ENCODE measurements at regions not wholly inside any gene's neighbourhood (a gene's known extent, or its start where the extent isn't known, plus 50 kb on each side); places are given as distances from the start of the nearest gene placed in this dataset.

GRCh38 chr14:44369401-44370123, 137.5 kb downstream of the FSCB start:
- H3K9me3 ChIP-seq (ENCODE audit: control insufficient read depth, insufficient read depth, low read length), result peaks cover 4% of the 10 kb centered on the region
- H3K36me3 ChIP-seq (ENCODE audit: control insufficient read depth, insufficient read depth, low read length), result no peaks in the 10 kb centered on the region
- no peak overlapping the region for H3K9ac ChIP-seq (ENCODE audit: low read depth, low read length)
- no peak overlapping the region for H3K27ac ChIP-seq (ENCODE audit: low read depth, low read length)
- no peaks in the 10 kb centered on the region for H3K27me3 ChIP-seq (ENCODE audit: control insufficient read depth, insufficient read depth, low read length)
- H3K4me3 ChIP-seq (ENCODE audit: low read depth, low read length), result no peak overlapping the region
- no peaks in the 10 kb centered on the region for H3K4me1 ChIP-seq (ENCODE audit: control insufficient read depth, insufficient read depth, low read length)

- H3K9me3 ChIP-seq (ENCODE audit: control insufficient read depth, insufficient read depth, low read length), result no peaks in the 10 kb centered on the region
- no peaks in the 10 kb centered on the region for H3K36me3 ChIP-seq (ENCODE audit: control insufficient read depth, insufficient read depth, low read length)
- no peak overlapping the region for H3K27ac ChIP-seq (ENCODE audit: low read depth, low read length)
- no peaks in the 10 kb centered on the region for H3K4me1 ChIP-seq (ENCODE audit: control insufficient read depth, insufficient read depth, low read length)
- no peak overlapping the region for H3K4me3 ChIP-seq (ENCODE audit: low read depth, low read length)
- H3K27me3 ChIP-seq (ENCODE audit: control insufficient read depth, insufficient read depth, low read length), result no peaks in the 10 kb centered on the region
- H3K9ac ChIP-seq (ENCODE audit: low read depth, low read length), result no peak overlapping the region
Measured at GRCh38 chr14:44361083-44361482, 146.0 kb downstream of the FSCB start.

- Histone ChIP-seq H3K9ac (ENCODE audit: low read depth, low read length) (no peak overlapping the region), H3K36me3 (ENCODE audit: control insufficient read depth, insufficient read depth, low read length) (no peaks in the 10 kb centered on the region), H3K4me3 (ENCODE audit: low read depth, low read length) (no peak overlapping the region), H3K9me3 (ENCODE audit: control insufficient read depth, insufficient read depth, low read length) (no peaks in the 10 kb centered on the region), H3K4me1 (ENCODE audit: control insufficient read depth, insufficient read depth, low read length) (no peaks in the 10 kb centered on the region), H3K27me3 (ENCODE audit: control insufficient read depth, insufficient read depth, low read length) (no peaks in the 10 kb centered on the region), H3K27ac (ENCODE audit: low read depth, low read length) (no peak overlapping the region)
Measured at GRCh38 chr14:44353805-44354204, 153.3 kb downstream of the FSCB start.

- Histone ChIP-seq H3K36me3 (ENCODE audit: control insufficient read depth, insufficient read depth, low read length) (no peaks in the 10 kb centered on the region), H3K9me3 (ENCODE audit: control insufficient read depth, insufficient read depth, low read length) (peaks cover 8% of the 10 kb centered on the region), H3K9ac (ENCODE audit: low read depth, low read length) (no peak overlapping the region), H3K4me3 (ENCODE audit: low read depth, low read length) (no peak overlapping the region), H3K27me3 (ENCODE audit: control insufficient read depth, insufficient read depth, low read length) (no peaks in the 10 kb centered on the region), H3K27ac (ENCODE audit: low read depth, low read length) (no peak overlapping the region), H3K4me1 (ENCODE audit: control insufficient read depth, insufficient read depth, low read length) (no peaks in the 10 kb centered on the region)
Measured at GRCh38 chr14:44352201-44352600, 154.9 kb downstream of the FSCB start.

GRCh38 chr14:44347316-44347715, 159.8 kb downstream of the FSCB start:
- Histone ChIP-seq H3K9ac (ENCODE audit: low read depth, low read length) (no peak overlapping the region), H3K9me3 (ENCODE audit: control insufficient read depth, insufficient read depth, low read length) (peaks cover 13% of the 10 kb centered on the region), H3K27ac (ENCODE audit: low read depth, low read length) (no peak overlapping the region), H3K36me3 (ENCODE audit: control insufficient read depth, insufficient read depth, low read length) (no peaks in the 10 kb centered on the region), H3K27me3 (ENCODE audit: control insufficient read depth, insufficient read depth, low read length) (no peaks in the 10 kb centered on the region), H3K4me3 (ENCODE audit: low read depth, low read length) (no peak overlapping the region), H3K4me1 (ENCODE audit: control insufficient read depth, insufficient read depth, low read length) (no peaks in the 10 kb centered on the region)

- Histone ChIP-seq H3K27me3 (ENCODE audit: control insufficient read depth, insufficient read depth, low read length) (no peaks in the 10 kb centered on the region), H3K4me3 (ENCODE audit: low read depth, low read length) (no peak overlapping the region), H3K36me3 (ENCODE audit: control insufficient read depth, insufficient read depth, low read length) (no peaks in the 10 kb centered on the region), H3K9ac (ENCODE audit: low read depth, low read length) (no peak overlapping the region), H3K27ac (ENCODE audit: low read depth, low read length) (no peak overlapping the region), H3K4me1 (ENCODE audit: control insufficient read depth, insufficient read depth, low read length) (no peaks in the 10 kb centered on the region), H3K9me3 (ENCODE audit: control insufficient read depth, insufficient read depth, low read length) (no peaks in the 10 kb centered on the region)
Measured at GRCh38 chr14:44341116-44341515, 166.0 kb downstream of the FSCB start.

- Histone ChIP-seq H3K36me3 (ENCODE audit: control insufficient read depth, insufficient read depth, low read length) (no peaks in the 10 kb centered on the region), H3K27me3 (ENCODE audit: control insufficient read depth, insufficient read depth, low read length) (no peaks in the 10 kb centered on the region), H3K4me1 (ENCODE audit: control insufficient read depth, insufficient read depth, low read length) (peaks cover 4% of the 10 kb centered on the region; the same call in 1 of the 2 replicates), H3K9me3 (ENCODE audit: control insufficient read depth, insufficient read depth, low read length) (no peaks in the 10 kb centered on the region), H3K9ac (ENCODE audit: low read depth, low read length) (no peak overlapping the region), H3K4me3 (ENCODE audit: low read depth, low read length) (no peak overlapping the region), H3K27ac (ENCODE audit: low read depth, low read length) (no peak overlapping the region)
Measured at GRCh38 chr14:44339862-44340261, 167.2 kb downstream of the FSCB start.

- Histone ChIP-seq H3K36me3 (ENCODE audit: control insufficient read depth, insufficient read depth, low read length) (no peaks in the 10 kb centered on the region), H3K4me1 (ENCODE audit: control insufficient read depth, insufficient read depth, low read length) (peaks cover 6% of the 10 kb centered on the region; the same call in 1 of the 2 replicates), H3K9me3 (ENCODE audit: control insufficient read depth, insufficient read depth, low read length) (no peaks in the 10 kb centered on the region), H3K27ac (ENCODE audit: low read depth, low read length) (no peak overlapping the region), H3K9ac (ENCODE audit: low read depth, low read length) (no peak overlapping the region), H3K27me3 (ENCODE audit: control insufficient read depth, insufficient read depth, low read length) (no peaks in the 10 kb centered on the region), H3K4me3 (ENCODE audit: low read depth, low read length) (no peak overlapping the region)
Measured at GRCh38 chr14:44339231-44339630, 167.9 kb downstream of the FSCB start.

GRCh38 chr14:44317441-44317746, 189.7 kb downstream of the FSCB start:
- Histone ChIP-seq H3K36me3 (ENCODE audit: control insufficient read depth, insufficient read depth, low read length) (no peaks in the 10 kb centered on the region), H3K4me1 (ENCODE audit: control insufficient read depth, insufficient read depth, low read length) (no peaks in the 10 kb centered on the region), H3K4me3 (ENCODE audit: low read depth, low read length) (no peak overlapping the region), H3K9ac (ENCODE audit: low read depth, low read length) (no peak overlapping the region), H3K27me3 (ENCODE audit: control insufficient read depth, insufficient read depth, low read length) (no peaks in the 10 kb centered on the region), H3K9me3 (ENCODE audit: control insufficient read depth, insufficient read depth, low read length) (no peaks in the 10 kb centered on the region), H3K27ac (ENCODE audit: low read depth, low read length) (no peak overlapping the region)

- Histone ChIP-seq H3K4me3 (ENCODE audit: low read depth, low read length) (no peak overlapping the region), H3K27ac (ENCODE audit: low read depth, low read length) (no peak overlapping the region), H3K9ac (ENCODE audit: low read depth, low read length) (no peak overlapping the region), H3K9me3 (ENCODE audit: control insufficient read depth, insufficient read depth, low read length) (no peaks in the 10 kb centered on the region), H3K36me3 (ENCODE audit: control insufficient read depth, insufficient read depth, low read length) (no peaks in the 10 kb centered on the region), H3K27me3 (ENCODE audit: control insufficient read depth, insufficient read depth, low read length) (no peaks in the 10 kb centered on the region), H3K4me1 (ENCODE audit: control insufficient read depth, insufficient read depth, low read length) (no peaks in the 10 kb centered on the region)
Measured at GRCh38 chr14:44316647-44317440, 190.2 kb downstream of the FSCB start.

GRCh38 chr14:44309331-44309730, 197.8 kb downstream of the FSCB start:
- Histone ChIP-seq H3K27ac (ENCODE audit: low read depth, low read length) (no peak overlapping the region), H3K4me3 (ENCODE audit: low read depth, low read length) (no peak overlapping the region), H3K36me3 (ENCODE audit: control insufficient read depth, insufficient read depth, low read length) (no peaks in the 10 kb centered on the region), H3K9ac (ENCODE audit: low read depth, low read length) (no peak overlapping the region), H3K9me3 (ENCODE audit: control insufficient read depth, insufficient read depth, low read length) (no peaks in the 10 kb centered on the region), H3K27me3 (ENCODE audit: control insufficient read depth, insufficient read depth, low read length) (no peaks in the 10 kb centered on the region), H3K4me1 (ENCODE audit: control insufficient read depth, insufficient read depth, low read length) (no peaks in the 10 kb centered on the region)

Data from HUES48 (cell line).